ENCODE measurements at regions not wholly inside any gene's neighbourhood (a gene's known extent, or its start where the extent isn't known, plus 50 kb on each side); places are given as distances from the start of the nearest gene placed in this dataset.

- H3K9ac ChIP-seq (ENCODE audit: low read length): no peak overlapping the region
- H3K36me3 ChIP-seq (ENCODE audit: control insufficient read depth, insufficient read depth, low read length): no peaks in the 10 kb centered on the region
- no peak overlapping the region for H3K4me3 ChIP-seq (ENCODE audit: low read depth, low read length)
- H3K4me1 ChIP-seq (ENCODE audit: control insufficient read depth, insufficient read depth, low read length): peaks cover 6% of the 10 kb centered on the region; the same call in 1 of the 2 replicates
- H3K9me3 ChIP-seq (ENCODE audit: control insufficient read depth, insufficient read depth, low read depth, low read length): no peaks in the 10 kb centered on the region
- no peaks in the 10 kb centered on the region for H3K27me3 ChIP-seq (ENCODE audit: control insufficient read depth, insufficient read depth, low read length)
- H3K27ac ChIP-seq (ENCODE audit: low read depth, low read length): no peak overlapping the region
Measured at GRCh38 chr7:127064-127598, 65.2 kb upstream of the FAM20C start.

GRCh38 chr7:128171-129080 lies 63.9 kb upstream of the FAM20C start:
- Histone ChIP-seq H3K27ac (ENCODE audit: low read depth, low read length) (no peak overlapping the region), H3K4me3 (ENCODE audit: low read depth, low read length) (no peak overlapping the region), H3K4me1 (ENCODE audit: control insufficient read depth, insufficient read depth, low read length) (peaks cover 2% of the 10 kb centered on the region; the same call in 1 of the 2 replicates), H3K9me3 (ENCODE audit: control insufficient read depth, insufficient read depth, low read depth, low read length) (no peaks in the 10 kb centered on the region), H3K9ac (ENCODE audit: low read length) (no peak overlapping the region), H3K36me3 (ENCODE audit: control insufficient read depth, insufficient read depth, low read length) (no peaks in the 10 kb centered on the region), H3K27me3 (ENCODE audit: control insufficient read depth, insufficient read depth, low read length) (no peaks in the 10 kb centered on the region)

- Histone ChIP-seq H3K27ac (ENCODE audit: low read depth, low read length) (no peak overlapping the region), H3K9ac (ENCODE audit: low read length) (no peak overlapping the region), H3K36me3 (ENCODE audit: control insufficient read depth, insufficient read depth, low read length) (no peaks in the 10 kb centered on the region), H3K4me3 (ENCODE audit: low read depth, low read length) (no peak overlapping the region), H3K27me3 (ENCODE audit: control insufficient read depth, insufficient read depth, low read length) (no peaks in the 10 kb centered on the region), H3K9me3 (ENCODE audit: control insufficient read depth, insufficient read depth, low read depth, low read length) (no peaks in the 10 kb centered on the region), H3K4me1 (ENCODE audit: control insufficient read depth, insufficient read depth, low read length) (no peaks in the 10 kb centered on the region)
Measured at GRCh38 chr7:129366-130221, 62.8 kb upstream of the FAM20C start.

- Histone ChIP-seq H3K9ac (ENCODE audit: low read length) (no peak overlapping the region), H3K9me3 (ENCODE audit: control insufficient read depth, insufficient read depth, low read depth, low read length) (no peaks in the 10 kb centered on the region), H3K27ac (ENCODE audit: low read depth, low read length) (no peak overlapping the region), H3K27me3 (ENCODE audit: control insufficient read depth, insufficient read depth, low read length) (no peaks in the 10 kb centered on the region), H3K4me1 (ENCODE audit: control insufficient read depth, insufficient read depth, low read length) (no peaks in the 10 kb centered on the region), H3K36me3 (ENCODE audit: control insufficient read depth, insufficient read depth, low read length) (no peaks in the 10 kb centered on the region), H3K4me3 (ENCODE audit: low read depth, low read length) (no peak overlapping the region)
Measured at GRCh38 chr7:130222-130572, 62.2 kb upstream of the FAM20C start.

GRCh38 chr7:130875-131780 lies 61.2 kb upstream of the FAM20C start:
- Histone ChIP-seq H3K4me1 (ENCODE audit: control insufficient read depth, insufficient read depth, low read length) (no peaks in the 10 kb centered on the region), H3K27ac (ENCODE audit: low read depth, low read length) (no peak overlapping the region), H3K36me3 (ENCODE audit: control insufficient read depth, insufficient read depth, low read length) (no peaks in the 10 kb centered on the region)

GRCh38 chr7:131781-132482 lies 60.4 kb upstream of the FAM20C start:
- H3K4me1 ChIP-seq (ENCODE audit: control insufficient read depth, insufficient read depth, low read length): no peaks in the 10 kb centered on the region
- no peaks in the 10 kb centered on the region for H3K27me3 ChIP-seq (ENCODE audit: control insufficient read depth, insufficient read depth, low read length)
- no peak overlapping the region for H3K9ac ChIP-seq (ENCODE audit: low read length)
- no peak overlapping the region for H3K4me3 ChIP-seq (ENCODE audit: low read depth, low read length)
- no peak overlapping the region for H3K27ac ChIP-seq (ENCODE audit: low read depth, low read length)
- no peaks in the 10 kb centered on the region for H3K9me3 ChIP-seq (ENCODE audit: control insufficient read depth, insufficient read depth, low read depth, low read length)
- no peaks in the 10 kb centered on the region for H3K36me3 ChIP-seq (ENCODE audit: control insufficient read depth, insufficient read depth, low read length)

More at GRCh38 chr7:130875-131780, 61.2 kb upstream of the FAM20C start:
- Histone ChIP-seq H3K9ac (ENCODE audit: low read length) (no peak overlapping the region), H3K9me3 (ENCODE audit: control insufficient read depth, insufficient read depth, low read depth, low read length) (no peaks in the 10 kb centered on the region), H3K27me3 (ENCODE audit: control insufficient read depth, insufficient read depth, low read length) (no peaks in the 10 kb centered on the region), H3K4me3 (ENCODE audit: low read depth, low read length) (no peak overlapping the region)

GRCh38 chr7:132899-133298 lies 59.5 kb upstream of the FAM20C start:
- Histone ChIP-seq H3K9ac (ENCODE audit: low read length) (no peak overlapping the region), H3K4me3 (ENCODE audit: low read depth, low read length) (no peak overlapping the region), H3K27me3 (ENCODE audit: control insufficient read depth, insufficient read depth, low read length) (no peaks in the 10 kb centered on the region), H3K36me3 (ENCODE audit: control insufficient read depth, insufficient read depth, low read length) (no peaks in the 10 kb centered on the region), H3K4me1 (ENCODE audit: control insufficient read depth, insufficient read depth, low read length) (no peaks in the 10 kb centered on the region), H3K9me3 (ENCODE audit: control insufficient read depth, insufficient read depth, low read depth, low read length) (no peaks in the 10 kb centered on the region), H3K27ac (ENCODE audit: low read depth, low read length) (no peak overlapping the region)

- Histone ChIP-seq H3K36me3 (ENCODE audit: control insufficient read depth, insufficient read depth, low read length) (no peaks in the 10 kb centered on the region), H3K27ac (ENCODE audit: low read depth, low read length) (no peak overlapping the region), H3K4me1 (ENCODE audit: control insufficient read depth, insufficient read depth, low read length) (no peaks in the 10 kb centered on the region), H3K4me3 (ENCODE audit: low read depth, low read length) (no peak overlapping the region), H3K27me3 (ENCODE audit: control insufficient read depth, insufficient read depth, low read length) (no peaks in the 10 kb centered on the region), H3K9ac (ENCODE audit: low read length) (no peak overlapping the region), H3K9me3 (ENCODE audit: control insufficient read depth, insufficient read depth, low read depth, low read length) (no peaks in the 10 kb centered on the region)
Measured at GRCh38 chr7:133470-133869, 58.9 kb upstream of the FAM20C start.

- H3K27me3 ChIP-seq (ENCODE audit: control insufficient read depth, insufficient read depth, low read length): no peaks in the 10 kb centered on the region
- no peak overlapping the region for H3K27ac ChIP-seq (ENCODE audit: low read depth, low read length)
- H3K4me1 ChIP-seq (ENCODE audit: control insufficient read depth, insufficient read depth, low read length): peaks cover 6% of the 10 kb centered on the region
Measured at GRCh38 chr7:134029-134428, 58.3 kb upstream of the FAM20C start.

More at GRCh38 chr7:134029-134428, 58.3 kb upstream of the FAM20C start:
- no peaks in the 10 kb centered on the region for H3K36me3 ChIP-seq (ENCODE audit: control insufficient read depth, insufficient read depth, low read length)
- H3K9ac ChIP-seq (ENCODE audit: low read length): no peak overlapping the region
- H3K4me3 ChIP-seq (ENCODE audit: low read depth, low read length): no peak overlapping the region
- H3K9me3 ChIP-seq (ENCODE audit: control insufficient read depth, insufficient read depth, low read depth, low read length): no peaks in the 10 kb centered on the region

All from HUES6 (cell line).